Fibroblast of skin of left quadriceps (primary cell): ENCODE measurements at regions not wholly inside any gene's neighbourhood (a gene's known extent, or its start where the extent isn't known, plus 50 kb on each side); places are given as distances from the start of the nearest gene placed in this dataset.
"Not testable (repeated sequence)": the region's sequence is repeated elsewhere in the genome, so short reads cannot be mapped to it uniquely, and the experiment has no call there.

Experiments used
- DNase-seq, 2 experiments: peaks; one replicate each; pipeline ENCODE4 v3.0.0-alpha.2; 2013; ENCODE audit warnings: low read depth in 2 of 2

- no peak for DNase-seq
Measured at GRCh38 chr4:31185014-31185585, 464.9 kb downstream of the PCDH7 start.

GRCh38 chr4:31187979-31188378 lies 467.8 kb downstream of the PCDH7 start:
- DNase-seq = no peak

- DNase-seq = no peak
Measured at GRCh38 chr4:31189938-31190337, 469.8 kb downstream of the PCDH7 start.

GRCh38 chr4:31190671-31191070 lies 470.5 kb downstream of the PCDH7 start:
- no peak for DNase-seq

GRCh38 chr4:31192341-31192740 lies 472.2 kb downstream of the PCDH7 start:
- DNase-seq = no peak

- no peak for DNase-seq
Measured at GRCh38 chr4:31193521-31193920, 473.4 kb downstream of the PCDH7 start.

- no peak for DNase-seq
Measured at GRCh38 chr4:31194823-31195222, 474.7 kb downstream of the PCDH7 start.

- DNase-seq = no peak
Measured at GRCh38 chr4:31199644-31200043, 479.5 kb downstream of the PCDH7 start.

GRCh38 chr4:31202054-31202453 lies 481.9 kb downstream of the PCDH7 start:
- DNase-seq = not testable (repeated sequence)

- DNase-seq = no peak
Measured at GRCh38 chr4:31204874-31205273, 484.7 kb downstream of the PCDH7 start.

GRCh38 chr4:31220921-31221320 lies 500.8 kb downstream of the PCDH7 start:
- DNase-seq = no peak

- no peak for DNase-seq
Measured at GRCh38 chr4:31228068-31228467, 507.9 kb downstream of the PCDH7 start.

GRCh38 chr4:31230594-31230993 lies 510.4 kb downstream of the PCDH7 start:
- no peak for DNase-seq

- no peak for DNase-seq
Measured at GRCh38 chr4:31234494-31234893, 514.3 kb downstream of the PCDH7 start.

- DNase-seq = no peak
Measured at GRCh38 chr4:31234901-31235300, 514.7 kb downstream of the PCDH7 start.

- no peak for DNase-seq
Measured at GRCh38 chr4:31236020-31236638, 516.0 kb downstream of the PCDH7 start.

- DNase-seq = no peak
Measured at GRCh38 chr4:31236639-31237173, 516.5 kb downstream of the PCDH7 start.

- DNase-seq = no peak
Measured at GRCh38 chr4:31237233-31237632, 517.1 kb downstream of the PCDH7 start.

- DNase-seq = no peak
Measured at GRCh38 chr4:31239886-31240285, 519.7 kb downstream of the PCDH7 start.

- no peak for DNase-seq
Measured at GRCh38 chr4:31241504-31242106, 521.4 kb downstream of the PCDH7 start.

- DNase-seq = no peak
Measured at GRCh38 chr4:31246856-31247255, 526.7 kb downstream of the PCDH7 start.

- no peak for DNase-seq
Measured at GRCh38 chr4:31259119-31259518, 539.0 kb downstream of the PCDH7 start.

- no peak for DNase-seq
Measured at GRCh38 chr4:31261632-31262031, 541.5 kb downstream of the PCDH7 start.
